Ammon's horn (tissue), 1 donor: ENCODE measurements at regions not wholly inside any gene's neighbourhood (a gene's known extent, or its start where the extent isn't known, plus 50 kb on each side); places are given as distances from the start of the nearest gene placed in this dataset.
"Not testable (repeated sequence)": the region's sequence is repeated elsewhere in the genome, so short reads cannot be mapped to it uniquely, and the experiment has no call there.

ENCODE experiments used
- DNase-seq: peaks from one replicate; pipeline ENCODE4 v3.0.0-alpha.2; 2016; ENCODE audit warnings: low spot score

DNA sequence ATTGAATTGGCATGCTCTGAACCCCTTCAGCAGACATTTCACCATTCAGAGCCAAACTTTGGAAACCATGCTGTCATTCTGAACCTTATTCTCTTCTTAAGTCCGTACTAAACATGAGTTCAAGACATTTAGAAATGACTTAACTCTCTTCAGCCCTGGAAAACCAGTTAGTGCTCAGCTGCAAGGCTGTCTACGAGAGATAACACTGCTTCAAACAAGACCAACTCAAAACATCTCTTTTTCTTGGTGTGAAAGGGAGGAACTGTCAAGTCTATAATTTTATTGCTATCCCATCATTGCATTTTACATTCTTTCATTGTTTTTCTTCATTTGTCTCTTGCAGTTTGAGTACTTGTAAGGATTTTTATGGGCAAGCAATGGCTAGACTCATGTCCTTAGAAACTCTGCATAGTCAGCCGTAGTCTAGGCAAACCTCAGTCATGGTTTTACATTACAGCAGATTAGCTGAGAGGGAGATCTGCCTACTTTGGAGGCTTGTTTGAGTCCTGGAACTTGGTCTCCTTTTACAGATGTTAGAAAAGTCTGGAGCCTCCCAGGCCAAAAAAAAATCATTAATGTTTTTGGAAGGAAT is 120.6 kb upstream of the JADE1 start:
- no peak for DNase-seq

DNA sequence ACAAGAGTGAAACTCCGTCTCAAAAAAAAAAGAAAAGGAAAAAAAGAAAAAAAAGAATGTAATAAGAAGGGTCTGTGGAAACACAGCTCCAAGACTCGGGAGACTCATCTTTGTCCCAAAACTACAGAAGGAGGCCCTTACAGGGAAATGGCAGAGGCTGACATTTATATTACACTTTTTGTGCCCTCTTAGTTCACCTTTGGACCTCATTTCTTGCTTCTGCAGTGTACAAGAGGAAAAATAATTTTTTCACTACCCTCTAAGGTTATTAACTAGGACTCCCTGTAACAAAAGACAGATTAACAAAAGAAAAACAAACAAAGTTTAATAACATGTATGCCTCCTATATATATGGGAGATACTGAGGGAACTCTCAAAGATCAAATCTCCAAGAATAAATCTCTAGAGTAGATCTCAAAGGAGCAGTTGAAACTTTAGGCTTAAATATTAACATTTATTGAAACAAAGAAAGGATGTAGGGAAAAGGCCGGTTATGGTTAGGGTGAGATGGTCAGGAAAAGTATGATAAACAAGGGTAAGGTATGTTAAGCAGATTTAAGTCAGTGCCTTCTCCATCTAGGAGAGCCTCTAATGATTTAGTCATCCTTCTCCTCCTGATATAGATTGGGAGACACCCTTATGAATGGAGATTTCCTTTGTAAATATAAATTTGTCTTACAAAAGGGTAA is 121.3 kb upstream of the JADE1 start:
- DNase-seq: no peak

GRCh38 chr4:128686810-128687209 is 122.7 kb upstream of the JADE1 start:
- DNase-seq: no peak

DNA sequence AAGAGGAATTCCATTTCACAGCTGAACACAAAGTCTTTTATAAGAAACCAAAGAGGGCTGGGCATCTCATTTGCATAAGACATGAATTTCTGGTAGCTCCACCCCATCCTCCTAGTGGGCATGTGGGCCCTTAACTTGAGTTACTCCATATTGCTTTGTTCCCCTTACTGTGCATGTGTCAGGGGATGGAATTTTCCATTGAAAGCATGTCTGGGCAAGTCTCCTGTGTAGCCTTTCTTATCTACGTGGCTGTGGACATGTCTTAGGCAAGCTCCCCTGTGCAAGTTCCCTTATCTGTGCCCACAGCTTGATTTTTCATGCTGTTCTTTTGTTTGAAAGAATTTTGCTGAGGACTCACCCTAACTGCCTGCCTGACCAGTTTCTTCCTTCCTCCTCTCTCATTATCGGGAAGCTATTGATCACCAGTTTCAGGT is 123.5 kb upstream of the JADE1 start:
- DNase-seq: no peak

DNA sequence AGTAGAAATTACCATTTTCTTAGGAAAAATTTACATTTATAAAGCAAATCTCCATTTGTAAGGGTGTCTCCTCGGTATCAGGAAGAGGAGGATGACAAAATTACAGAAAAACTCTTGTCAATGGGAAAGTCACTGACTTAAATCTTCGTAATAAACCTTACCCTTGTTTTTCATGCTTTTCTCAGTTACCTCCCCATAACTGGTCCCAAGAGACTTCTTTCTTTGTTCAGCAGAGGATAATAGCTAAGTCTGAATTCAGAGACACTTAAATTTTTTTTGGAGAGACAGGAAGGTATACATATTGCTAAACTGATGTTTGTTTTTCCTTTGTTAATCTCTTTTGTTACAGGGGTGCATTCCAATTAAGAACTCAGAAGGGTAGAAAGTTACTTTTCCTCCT is 125.5 kb upstream of the JADE1 start:
- DNase-seq: no peak

DNA sequence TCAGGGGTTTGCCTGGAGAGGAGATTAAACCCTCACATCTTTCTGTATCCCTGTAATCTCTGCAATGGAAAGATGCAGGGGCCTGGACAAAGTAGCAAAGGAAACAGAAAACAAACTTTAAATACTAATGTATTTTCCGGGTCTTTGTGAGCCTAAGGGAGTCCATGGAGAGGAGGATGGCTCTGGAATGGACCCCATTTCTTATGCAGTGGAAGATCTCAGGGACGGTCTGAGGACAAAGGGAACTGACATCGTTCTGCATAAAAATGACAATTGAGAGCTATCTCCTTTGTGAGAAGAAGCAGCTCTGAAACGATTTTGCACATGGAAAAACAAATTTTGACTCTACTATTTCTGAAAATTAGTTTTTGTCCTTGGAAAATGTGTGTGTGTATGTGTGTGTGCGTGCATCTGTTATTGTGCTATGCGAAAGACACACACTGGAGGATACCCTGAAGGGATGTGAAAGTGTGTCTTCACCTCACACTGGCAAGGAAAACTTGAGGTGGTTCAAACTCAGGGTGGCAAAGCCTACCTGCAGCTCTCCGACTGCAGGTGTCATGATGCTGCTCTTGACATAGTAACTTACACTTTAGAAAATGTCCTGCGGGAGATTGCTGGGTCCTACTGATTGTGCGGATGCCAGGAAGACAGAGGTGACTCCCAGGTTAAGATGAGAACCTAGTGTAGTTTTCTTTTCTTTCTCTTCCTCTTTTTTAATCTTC is 126.4 kb upstream of the JADE1 start:
- no peak for DNase-seq

DNA sequence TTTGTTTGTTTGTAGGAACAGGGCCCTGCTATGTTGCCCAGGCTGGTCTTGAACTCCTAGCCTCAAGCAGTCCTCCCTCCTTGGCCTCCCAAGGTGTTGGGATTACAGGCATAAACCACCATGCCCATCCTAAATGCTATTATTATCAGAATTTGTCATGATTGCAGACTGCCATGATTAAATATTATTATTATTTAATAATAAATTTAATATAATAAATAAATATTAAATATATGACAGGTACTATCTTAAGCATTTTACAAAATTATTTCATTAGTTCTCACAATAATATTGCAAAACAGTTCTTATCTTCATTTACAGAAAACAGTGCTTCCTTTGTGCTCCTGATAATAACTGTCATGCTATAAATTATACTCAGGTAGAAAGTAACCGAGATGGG is 133.4 kb upstream of the JADE1 start:
- no peak for DNase-seq

DNA sequence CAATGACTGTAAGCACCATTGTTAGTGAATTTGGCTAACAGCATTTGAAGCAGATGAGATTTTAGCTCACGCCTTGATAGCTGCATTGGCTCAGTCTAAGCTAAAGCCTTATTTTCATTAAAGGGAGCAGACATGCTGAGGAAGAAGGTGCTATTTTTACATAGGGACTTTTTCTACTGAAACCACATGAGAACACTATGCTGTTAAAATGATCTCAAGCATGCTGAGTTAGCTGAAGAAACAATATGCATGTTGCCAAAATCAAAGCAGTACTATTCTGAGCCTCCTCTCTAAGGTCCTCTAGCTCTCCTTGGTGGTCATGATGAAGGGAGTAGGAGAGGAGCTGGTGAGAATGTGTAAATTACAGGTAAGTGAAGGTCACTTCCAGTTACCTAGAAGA is 134.4 kb upstream of the JADE1 start:
- DNase-seq: peak; percentile 32

DNA sequence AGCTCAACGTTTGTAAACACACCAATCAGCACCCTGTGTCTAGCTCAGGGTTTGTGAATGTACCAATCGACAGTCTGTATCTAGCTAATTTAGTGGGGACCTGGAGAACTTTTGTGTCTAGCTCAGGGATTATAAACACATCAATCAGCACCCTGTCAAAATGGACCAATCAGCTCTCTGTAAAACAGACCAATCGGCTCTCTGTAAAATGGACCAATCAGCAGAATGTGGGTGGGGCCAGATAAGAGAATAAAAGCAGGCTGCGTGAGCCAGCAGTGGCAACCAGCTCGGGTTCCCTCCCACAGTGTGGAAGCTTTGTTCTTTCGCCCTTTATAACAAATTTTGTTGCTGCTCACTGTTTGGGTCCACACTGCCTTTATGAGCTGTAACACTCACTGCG is 136.3 kb upstream of the JADE1 start:
- DNase-seq: not testable (repeated sequence)

DNA sequence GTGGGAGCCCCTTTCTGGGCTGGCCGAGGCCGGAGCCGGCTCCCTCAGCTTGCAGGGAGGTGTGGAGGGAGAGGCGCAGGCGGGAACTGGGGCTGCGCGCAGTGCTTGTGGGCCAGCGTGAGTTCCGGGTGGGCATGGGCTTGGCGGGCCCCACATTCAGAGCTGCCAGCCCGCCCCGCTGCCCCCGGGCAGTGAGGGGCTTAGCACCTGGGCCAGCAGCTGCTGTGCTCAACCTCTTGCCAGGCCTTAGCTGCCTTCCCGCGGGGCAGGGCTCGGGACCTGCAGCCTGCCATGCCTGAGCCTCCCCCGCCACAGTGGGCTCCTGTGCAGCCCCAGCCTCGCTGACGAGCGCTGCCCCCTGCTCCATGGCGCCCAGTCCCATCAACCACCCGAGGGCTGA is 136.9 kb upstream of the JADE1 start:
- DNase-seq: not testable (repeated sequence)

GRCh38 chr4:128670513-128670912 is 139.0 kb upstream of the JADE1 start:
- DNase-seq: no peak

GRCh38 chr4:128668566-128668965 is 140.9 kb upstream of the JADE1 start:
- no peak for DNase-seq

DNA sequence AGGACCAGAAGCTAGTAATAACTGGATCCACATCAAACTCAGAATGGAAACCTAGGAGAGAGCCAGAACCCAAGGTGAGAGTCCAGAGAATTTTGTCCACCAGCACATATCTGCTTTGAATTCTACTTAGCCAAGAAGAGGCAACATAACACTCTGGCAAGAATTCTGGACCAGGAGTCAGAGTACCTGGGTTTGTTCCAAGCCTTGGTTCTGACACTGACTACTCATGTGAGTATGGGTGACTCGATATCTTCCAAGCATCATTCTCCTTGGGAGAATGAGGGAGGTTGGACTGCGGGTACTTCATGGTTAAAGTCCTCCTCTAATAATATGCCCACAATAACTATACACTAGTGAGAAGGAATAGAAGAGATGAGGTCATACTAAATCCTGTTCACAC is 144.0 kb upstream of the JADE1 start:
- no peak for DNase-seq

- no peak for DNase-seq
Observed at GRCh38 chr4:128663325-128663724, 146.2 kb upstream of the JADE1 start.

- no peak for DNase-seq
Observed at GRCh38 chr4:128661479-128661878, 148.0 kb upstream of the JADE1 start.

DNA sequence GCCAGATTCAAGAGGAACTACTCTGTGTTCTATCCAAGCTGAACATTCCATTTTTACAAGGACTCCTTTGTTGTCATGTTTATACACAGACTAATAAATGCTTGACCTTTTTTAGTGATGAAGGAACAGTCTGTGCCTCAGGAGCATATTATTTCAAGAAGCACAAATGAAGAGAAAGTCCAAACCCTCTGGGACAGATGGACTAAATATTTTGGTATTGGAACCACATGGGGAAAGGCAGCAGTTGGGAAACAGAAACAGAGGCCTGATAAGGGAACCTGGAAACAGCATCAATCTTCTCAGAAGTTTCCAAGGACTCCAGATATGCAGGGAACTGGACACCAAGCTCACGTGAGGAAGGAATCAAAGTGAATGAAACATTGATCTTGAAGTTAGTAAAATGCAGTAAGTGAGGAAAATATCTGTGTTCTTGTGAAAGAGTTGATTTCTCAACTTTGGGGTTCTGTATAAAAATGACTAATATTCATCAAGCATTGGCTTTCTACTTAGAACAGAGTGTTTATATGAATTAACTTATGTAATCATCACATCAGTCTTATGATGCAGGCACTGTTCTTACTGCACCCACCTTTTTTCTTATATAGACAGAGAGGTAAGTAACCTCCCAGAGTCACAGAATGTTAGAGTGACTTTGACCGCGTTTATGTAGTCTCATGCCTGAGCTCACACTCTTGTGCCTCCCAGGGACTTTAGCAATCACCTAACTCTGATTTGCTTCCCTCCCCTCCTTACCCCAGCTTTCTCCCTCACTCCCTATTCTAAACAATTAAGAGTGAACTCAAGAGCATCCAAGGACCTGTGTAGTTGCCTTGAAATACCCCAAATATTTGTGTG is 148.9 kb upstream of the JADE1 start:
- peak; percentile 55 for DNase-seq

DNA sequence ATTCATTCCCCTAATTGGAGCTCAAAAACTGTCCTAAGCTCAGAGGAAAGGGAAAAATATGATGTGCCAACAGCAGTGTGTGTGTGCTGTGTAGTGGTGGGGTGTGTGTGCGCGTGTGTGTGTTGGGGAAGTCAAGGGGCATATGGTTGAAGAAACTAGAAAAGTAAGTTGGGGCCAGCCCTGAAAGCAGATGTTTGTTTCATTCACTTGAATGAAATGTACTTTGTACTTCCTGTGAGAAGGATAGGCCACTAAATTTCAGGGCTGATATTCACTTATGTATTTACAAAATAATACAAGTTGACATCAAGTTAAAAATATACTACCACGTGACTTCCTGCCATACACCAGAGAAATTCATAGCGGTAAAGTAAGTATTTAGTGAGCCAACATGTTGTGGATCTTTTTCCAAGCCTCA is 151.3 kb upstream of the JADE1 start:
- no peak for DNase-seq

DNA sequence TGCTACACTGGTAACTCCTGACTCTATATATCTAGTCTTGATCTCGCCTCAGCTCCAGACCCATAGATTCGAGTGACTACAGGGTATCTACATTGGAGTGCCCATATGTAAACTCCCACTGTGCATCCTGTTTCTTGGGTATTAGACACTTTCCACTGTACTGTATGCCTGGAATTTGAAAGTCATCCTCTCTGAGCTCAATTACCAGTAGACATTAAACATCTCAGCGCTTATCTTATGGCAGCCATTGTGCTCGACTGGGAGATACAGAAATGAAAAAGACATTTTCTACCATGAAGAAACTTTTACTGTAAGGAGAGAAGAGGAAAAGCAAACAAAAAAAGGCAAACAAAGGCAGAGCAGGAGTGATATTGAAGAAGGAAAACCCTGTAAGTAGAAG is 151.9 kb upstream of the JADE1 start:
- no peak for DNase-seq

- no peak for DNase-seq
Observed at GRCh38 chr4:128654465-128654864, 155.0 kb upstream of the JADE1 start.

DNA sequence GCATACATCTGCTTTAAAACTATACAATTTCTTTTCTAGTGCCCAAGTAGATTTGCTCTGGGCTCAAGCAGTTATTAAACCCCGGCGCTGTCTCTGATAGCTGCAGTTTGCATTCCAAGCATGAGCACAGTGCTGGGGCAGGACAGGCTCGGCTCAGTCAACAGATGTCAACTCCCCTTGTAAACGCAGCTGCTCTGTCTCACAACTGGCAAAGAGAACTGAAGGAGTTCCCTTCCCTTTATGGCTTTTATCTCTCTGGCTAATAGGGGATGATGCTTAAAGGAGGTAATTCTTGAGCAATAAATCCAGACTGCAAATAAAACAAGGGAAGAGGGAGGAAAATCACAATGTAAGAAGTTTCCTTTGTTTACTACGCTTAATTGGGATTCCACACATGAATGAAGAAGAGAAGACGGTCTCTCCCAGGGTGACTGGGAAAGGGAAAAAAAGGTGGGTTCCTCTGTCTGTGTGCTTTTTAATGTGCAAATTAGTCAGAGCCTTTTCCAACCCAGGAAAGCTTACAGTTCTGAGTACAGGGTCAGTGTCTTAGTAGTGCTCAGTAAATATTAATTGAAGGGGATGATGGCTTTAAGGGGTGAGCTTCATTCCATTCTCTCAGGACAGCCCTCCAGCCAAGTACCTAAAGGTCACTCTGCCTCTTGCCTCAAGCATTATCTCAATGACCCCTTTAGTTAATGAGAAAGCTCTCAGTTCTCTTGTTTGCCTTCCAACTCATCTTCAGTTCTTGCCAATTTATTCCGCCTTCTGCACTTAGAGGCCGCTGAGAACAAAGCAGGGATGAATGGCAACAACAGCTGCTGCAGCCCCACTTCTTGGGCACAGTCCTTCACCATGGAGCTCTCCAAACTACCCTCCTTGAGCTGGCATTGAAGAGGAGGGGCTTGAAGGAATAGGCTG is 155.7 kb upstream of the JADE1 start:
- peak; percentile 84 for DNase-seq

GRCh38 chr4:128649575-128650205 is 159.8 kb upstream of the JADE1 start:
- DNase-seq: no peak
